Naive thymus-derived CD4-positive, alpha-beta T cell (primary cell): ENCODE measurements at regions not wholly inside any gene's neighbourhood (a gene's known extent, or its start where the extent isn't known, plus 50 kb on each side); places are given as distances from the start of the nearest gene placed in this dataset.
"Not testable (repeated sequence)": the region's sequence is repeated elsewhere in the genome, so short reads cannot be mapped to it uniquely, and the experiment has no call there.

ENCODE experiments used
- ATAC-seq: fragments of 150-1000 bp; cut with Tn5 transposase; 2 replicates; pipeline ENCODE4 v1.10.0; 2021; ENCODE audit warnings: mild to moderate bottlenecking, moderate library complexity
- CTCF ChIA-PET: fragments of 350-600 bp; sonication (Branson Sonifier 250); formaldehyde crosslinking; loops from one replicate; lab custom pipeline; 2021; ENCODE audit warnings: antibody characterized with exemption; lab: Charles Lee
- POLR2A ChIA-PET: fragments of 350-600 bp; sonication (Branson Sonifier 250); formaldehyde crosslinking; loops from one replicate; lab custom pipeline; 2021; ENCODE audit warnings: antibody characterized with exemption, inconsistent platforms; lab: Charles Lee
- DNase-seq, 9 donors: peaks; one replicate each; pipeline versions ENCODE4 v3.0.0 to v3.0.0-alpha.2; 2020 to 2022; ENCODE audit warnings: mixed read lengths in 1 of 9
- H3K27ac ChIP-seq: one replicate; pipeline ENCODE4 v1.7.0; 2013; ENCODE audit warnings: mild to moderate bottlenecking, low read depth, low read length, moderate library complexity
- H3K27me3 ChIP-seq, 2 donors: one replicate each; pipeline ENCODE4 v1.7.0; 2013; ENCODE audit warnings: low read length in 2 of 2, mild to moderate bottlenecking in 2 of 2, moderate library complexity in 2 of 2; ENCODE audit not compliant: control insufficient read depth in 2 of 2, insufficient read depth in 2 of 2
- H3K36me3 ChIP-seq, 3 experiments: 1 replicate in 2 of 3; 2 replicates in 1 of 3; pipeline ENCODE4 v1.7.0; 2013; ENCODE audit warnings: low read length in 3 of 3, mild to moderate bottlenecking in 3 of 3, moderate library complexity in 1 of 3; ENCODE audit not compliant: insufficient read depth in 3 of 3, control insufficient read depth in 2 of 3
- H3K4me1 ChIP-seq, 2 donors: one replicate each; pipeline ENCODE4 v1.7.0; 2013; ENCODE audit warnings: low read length in 2 of 2, mild to moderate bottlenecking in 2 of 2, moderate library complexity in 1 of 2; ENCODE audit not compliant: control insufficient read depth in 2 of 2, insufficient read depth in 2 of 2
- H3K4me3 ChIP-seq: 2 replicates; pipeline ENCODE4 v1.7.0; 2013; ENCODE audit warnings: mild to moderate bottlenecking, low read length
- H3K9me3 ChIP-seq, 3 experiments: 1 replicate in 2 of 3; 2 replicates in 1 of 3; pipeline ENCODE4 v1.7.0; 2013; ENCODE audit warnings: low read length in 3 of 3; ENCODE audit not compliant: control insufficient read depth in 2 of 3
- H3K27ac Mint-ChIP-seq, 9 donors: one replicate each; pipeline ENCODE4 v1.8.0; 2020 to 2022; ENCODE audit warnings: mixed read lengths in 9 of 9, mild to moderate bottlenecking in 8 of 9, moderate library complexity in 5 of 9, inconsistent platforms in 2 of 9
- H3K27me3 Mint-ChIP-seq, 5 donors: one replicate each; pipeline ENCODE4 v1.8.0; 2021 to 2022; ENCODE audit warnings: mixed read lengths in 5 of 5, mild to moderate bottlenecking in 1 of 5
- H3K36me3 Mint-ChIP-seq, 5 donors: one replicate each; pipeline ENCODE4 v1.8.0; 2020 to 2022; ENCODE audit warnings: mixed read lengths in 5 of 5, mild to moderate bottlenecking in 3 of 5, inconsistent platforms in 1 of 5
- H3K4me1 Mint-ChIP-seq, 7 donors: one replicate each; pipeline ENCODE4 v1.8.0; 2020 to 2022; ENCODE audit warnings: mixed read lengths in 7 of 7, mild to moderate bottlenecking in 3 of 7, inconsistent platforms in 1 of 7
- H3K4me3 Mint-ChIP-seq, 10 donors: one replicate each; pipeline ENCODE4 v1.8.0; 2020 to 2022; ENCODE audit warnings: mild to moderate bottlenecking in 10 of 10, mixed read lengths in 10 of 10, moderate library complexity in 6 of 10, inconsistent platforms in 2 of 10
- H3K9me3 Mint-ChIP-seq, 11 donors: one replicate each; pipeline ENCODE4 v1.8.0; 2020 to 2022; ENCODE audit warnings: mixed read lengths in 11 of 11, mild to moderate bottlenecking in 4 of 11, inconsistent platforms in 1 of 11, moderate library complexity in 1 of 11
- intact Hi-C, 2 donors: fragments of 100-400 bp; cut with micrococcal nuclease; formaldehyde crosslinking; loops; one replicate each; pipeline ENCODE4 v1.15.1; 2023

GRCh38 chr1:96581772-96582171, 139.8 kb upstream of the PTBP2 start:
- Mint-ChIP-seq H3K4me3 (no peak overlapping the region), H3K27ac (no peak overlapping the region)
- CTCF ChIA-PET = no interaction called here

GRCh38 chr1:96583903-96584302, 137.7 kb upstream of the PTBP2 start:
- CTCF ChIA-PET = no interaction called here
- no peaks in the 10 kb centered on the region for H3K36me3 Mint-ChIP-seq
- H3K4me3 Mint-ChIP-seq = no peak overlapping the region
- no peak overlapping the region for H3K27ac ChIP-seq
- no peaks in the 10 kb centered on the region for H3K27me3 ChIP-seq
- DNase-seq (no peak), ATAC-seq (no peak)
- intact Hi-C loops = no loop called here
- H3K27me3 Mint-ChIP-seq = peaks cover 0 to 5% (median 4%) of the 10 kb centered on the region in 5 donors
- no peaks in the 10 kb centered on the region for H3K9me3 ChIP-seq
- no peaks in the 10 kb centered on the region for H3K4me1 Mint-ChIP-seq
- H3K27ac Mint-ChIP-seq = no peak overlapping the region
- H3K4me3 ChIP-seq = no peak overlapping the region
- peaks cover 0 to 2% (median 0%) of the 10 kb centered on the region in 11 donors for H3K9me3 Mint-ChIP-seq
- H3K36me3 ChIP-seq = no peaks in the 10 kb centered on the region
- POLR2A ChIA-PET = no interaction called here
- no peaks in the 10 kb centered on the region for H3K4me1 ChIP-seq

More at GRCh38 chr1:96581772-96582171, 139.8 kb upstream of the PTBP2 start:
- H3K4me1 ChIP-seq = no peaks in the 10 kb centered on the region
- Mint-ChIP-seq H3K9me3 (peaks cover 0 to 4% (median 0%) of the 10 kb centered on the region in 11 donors), H3K36me3 (no peaks in the 10 kb centered on the region), H3K4me1 (no peaks in the 10 kb centered on the region), H3K27me3 (peaks cover 0 to 9% (median 3%) of the 10 kb centered on the region in 5 donors)
- no peaks in the 10 kb centered on the region for H3K36me3 ChIP-seq
- no peak overlapping the region for H3K4me3 ChIP-seq
- no peak overlapping the region for H3K27ac ChIP-seq
- DNase-seq (no peak), ATAC-seq (no peak)
- no peaks in the 10 kb centered on the region for H3K9me3 ChIP-seq
- intact Hi-C loops = no loop called here
- no peaks in the 10 kb centered on the region for H3K27me3 ChIP-seq
- POLR2A ChIA-PET = no interaction called here

GRCh38 chr1:96587222-96587621, 134.4 kb upstream of the PTBP2 start:
- H3K9me3 Mint-ChIP-seq = peaks cover 0 to 4% (median 0%) of the 10 kb centered on the region in 11 donors
- ChIA-PET CTCF (no interaction called here), POLR2A (no interaction called here)
- no peaks in the 10 kb centered on the region for H3K36me3 ChIP-seq
- no peaks in the 10 kb centered on the region for H3K36me3 Mint-ChIP-seq
- no peaks in the 10 kb centered on the region for H3K9me3 ChIP-seq
- DNase-seq (no peak), ATAC-seq (no peak)
- H3K4me3 Mint-ChIP-seq = no peak overlapping the region
- H3K27ac Mint-ChIP-seq = no peak overlapping the region
- intact Hi-C loops = no loop called here
- no peaks in the 10 kb centered on the region for H3K4me1 ChIP-seq
- no peak overlapping the region for H3K4me3 ChIP-seq
- H3K27ac ChIP-seq = no peak overlapping the region
- H3K4me1 Mint-ChIP-seq = no peaks in the 10 kb centered on the region
- no peaks in the 10 kb centered on the region for H3K27me3 ChIP-seq
- H3K27me3 Mint-ChIP-seq = peaks cover 0 to 4% (median 0%) of the 10 kb centered on the region in 5 donors

- no peak overlapping the region for H3K27ac Mint-ChIP-seq
- H3K27me3 ChIP-seq = no peaks in the 10 kb centered on the region
- ATAC-seq = no peak
- ChIA-PET CTCF (interaction anchor here (0.7 kb wide), 1 partner anchor 28 kb away, joined by 3 read pairs; no protein-coding TSS in a partner anchor), POLR2A (no interaction called here)
- H3K4me3 ChIP-seq = no peak overlapping the region
- no peaks in the 10 kb centered on the region for H3K36me3 Mint-ChIP-seq
- no peak overlapping the region for H3K4me3 Mint-ChIP-seq
- H3K4me1 ChIP-seq = no peaks in the 10 kb centered on the region
- DNase-seq = no peak
- no peak overlapping the region for H3K27ac ChIP-seq
- peaks cover 0 to 4% (median 0%) of the 10 kb centered on the region in 5 donors for H3K27me3 Mint-ChIP-seq
- H3K9me3 ChIP-seq = no peaks in the 10 kb centered on the region
- peaks cover 0 to 11% (median 3%) of the 10 kb centered on the region in 11 donors for H3K9me3 Mint-ChIP-seq
- intact Hi-C loops = no loop called here
- H3K4me1 Mint-ChIP-seq = no peaks in the 10 kb centered on the region
- no peaks in the 10 kb centered on the region for H3K36me3 ChIP-seq
These were observed 133.1 kb upstream of the PTBP2 start for GRCh38 chr1:96588416-96588995.

DNA sequence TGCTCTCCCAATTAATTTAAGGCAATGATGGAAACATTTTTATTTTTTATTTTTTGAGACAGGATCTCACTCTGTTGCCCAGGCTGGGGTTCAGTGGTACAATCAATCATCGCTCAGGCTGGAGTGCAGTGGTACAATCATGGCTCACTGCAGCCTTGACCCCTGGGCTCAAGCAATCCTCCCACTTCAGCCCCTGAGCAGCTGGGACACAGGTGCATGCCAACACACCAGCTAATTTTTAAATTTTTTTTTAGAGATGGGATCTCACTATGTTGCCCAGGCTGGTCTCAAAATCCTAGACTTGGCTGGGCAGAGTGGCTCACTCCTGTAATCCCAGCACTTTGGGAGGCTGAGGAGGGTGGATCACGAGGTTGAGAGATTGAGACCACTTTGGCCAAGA, 126.1 kb upstream of the PTBP2 start:
- ATAC-seq, H3K4me1 Mint-ChIP-seq, H3K27ac Mint-ChIP-seq, POLR2A ChIA-PET, H3K4me3 ChIP-seq, H3K27me3 ChIP-seq, CTCF ChIA-PET, H3K27ac ChIP-seq, intact Hi-C loops, H3K36me3 ChIP-seq, H3K36me3 Mint-ChIP-seq, DNase-seq, H3K9me3 ChIP-seq, H3K4me3 Mint-ChIP-seq, H3K4me1 ChIP-seq: not testable (repeated sequence)
- H3K27me3 Mint-ChIP-seq = peaks cover 0 to 19% (median 10%) of the 10 kb centered on the region in 5 donors
- peaks cover 0 to 13% (median 3%) of the 10 kb centered on the region in 11 donors for H3K9me3 Mint-ChIP-seq

- Histone ChIP-seq H3K4me1 (no peaks in the 10 kb centered on the region), H3K27me3 (no peaks in the 10 kb centered on the region), H3K9me3 (no peaks in the 10 kb centered on the region), H3K36me3 (no peaks in the 10 kb centered on the region), H3K4me3 (no peak overlapping the region), H3K27ac (no peak overlapping the region)
- intact Hi-C loops = loop anchor here in 1 of 2 donors (1.0 kb wide), 1 partner anchor 249 kb away; no protein-coding TSS in a partner anchor
- peaks cover 0 to 19% (median 10%) of the 10 kb centered on the region in 5 donors for H3K27me3 Mint-ChIP-seq
- H3K4me1 Mint-ChIP-seq = no peaks in the 10 kb centered on the region
- POLR2A ChIA-PET = no interaction called here
- H3K9me3 Mint-ChIP-seq = peaks cover 0 to 13% (median 4%) of the 10 kb centered on the region in 11 donors
- no peak for ATAC-seq
- no peak overlapping the region for H3K27ac Mint-ChIP-seq
- peak in 2 of 9 donors; percentile 3 to 24 for DNase-seq
- no peaks in the 10 kb centered on the region for H3K36me3 Mint-ChIP-seq
- H3K4me3 Mint-ChIP-seq = no peak overlapping the region
- CTCF ChIA-PET = no interaction called here
These were observed 125.2 kb upstream of the PTBP2 start for GRCh38 chr1:96596226-96596922.

- Mint-ChIP-seq H3K4me1 (no peaks in the 10 kb centered on the region), H3K27ac (no peak overlapping the region), H3K27me3 (peaks cover 0 to 19% (median 10%) of the 10 kb centered on the region in 5 donors), H3K9me3 (peaks cover 0 to 13% (median 4%) of the 10 kb centered on the region in 11 donors), H3K36me3 (no peaks in the 10 kb centered on the region), H3K4me3 (no peak overlapping the region)
- Histone ChIP-seq H3K27me3 (no peaks in the 10 kb centered on the region), H3K36me3 (no peaks in the 10 kb centered on the region), H3K9me3 (no peaks in the 10 kb centered on the region), H3K4me1 (no peaks in the 10 kb centered on the region), H3K27ac (no peak overlapping the region), H3K4me3 (no peak overlapping the region)
- intact Hi-C loops = no loop called here
- ATAC-seq = no peak
- ChIA-PET POLR2A (no interaction called here), CTCF (no interaction called here)
- DNase-seq = no peak
These were observed 124.4 kb upstream of the PTBP2 start for GRCh38 chr1:96597218-96597617.
